Endothelial cell of umbilical vein (primary cell): ENCODE measurements at regions not wholly inside any gene's neighbourhood (a gene's known extent, or its start where the extent isn't known, plus 50 kb on each side); places are given as distances from the start of the nearest gene placed in this dataset.

Experiments
- BruUV-seq: library from RNA; stranded (reverse); fragments of 400-500 nt; replicated peaks from 2 replicates; lab custom pipeline; 2021; lab: Mats Ljungman, UMichigan
- CTCF ChIA-PET: fragments of 300-600, 350-600 bp; sonication (Branson Sonifier 250); formaldehyde crosslinking; loops from one replicate; lab custom pipeline; 2021; ENCODE audit warnings: antibody characterized with exemption, inconsistent platforms; lab: Charles Lee
- POLR2A ChIA-PET: fragments of 300-600, 350-600 bp; sonication (Branson Sonifier 250); formaldehyde crosslinking; loops from one replicate; lab custom pipeline; 2021; ENCODE audit warnings: antibody characterized with exemption, inconsistent platforms; lab: Charles Lee
- DNase-seq: peaks from one replicate; pipeline ENCODE4 v3.0.0-alpha.2; 2011; ENCODE audit warnings: low read depth, low spot score
- FAIRE-seq: peaks from 2 replicates; lab custom pipeline; 2011; peaks lifted over from hg19 to GRCh38; lab: Jason Lieb, UNC
- H2AFZ ChIP-seq: 2 replicates; pipeline ENCODE4 v1.6.0; 2012; ENCODE audit warnings: low read depth, low read length, control low read depth, inconsistent platforms
- H3K27ac ChIP-seq: 2 replicates; pipeline ENCODE4 v1.5.1; 2011; ENCODE audit warnings: low read depth, mild to moderate bottlenecking, control low read depth, low read length, moderate library complexity; ENCODE audit not compliant: insufficient read depth
- H3K27me3 ChIP-seq, 2 experiments: 2 replicates each; pipeline versions ENCODE4 v1.6.0 to v1.6.1; 2011; ENCODE audit warnings: low read length in 2 of 2, mixed read lengths in 1 of 2; ENCODE audit not compliant: control insufficient read depth in 2 of 2, insufficient read depth in 2 of 2
- H3K36me3 ChIP-seq, 2 experiments: 2 replicates in 1 of 2; 3 replicates in 1 of 2; pipeline ENCODE4 v1.5.1; 2011; ENCODE audit warnings: low read length in 2 of 2, mild to moderate bottlenecking in 1 of 2, moderate library complexity in 1 of 2; ENCODE audit not compliant: control insufficient read depth in 2 of 2, insufficient read depth in 2 of 2; ENCODE audit errors: extremely low read depth in 1 of 2
- H3K4me1 ChIP-seq: 3 replicates; pipeline ENCODE4 v1.5.1; 2011; ENCODE audit warnings: mild to moderate bottlenecking, low read length; ENCODE audit not compliant: control insufficient read depth, insufficient read depth; ENCODE audit errors: extremely low read depth
- H3K4me2 ChIP-seq: 2 replicates; pipeline ENCODE4 v1.6.1; 2011; ENCODE audit warnings: low read length, control low read depth, mixed read lengths; ENCODE audit not compliant: insufficient read depth
- H3K4me3 ChIP-seq, 3 experiments: fragments of 200-600 bp in 1 of 3; sonication (generic), shearing (Covaris generic) in 1 of 3; replicated peaks in 1 of 3; 2 replicates each; pipeline ENCODE4 v1.5.1; 2011 to 2016; ENCODE audit warnings: control low read depth in 3 of 3, low read length in 3 of 3, mild to moderate bottlenecking in 2 of 3, inconsistent platforms in 1 of 3, low read depth in 1 of 3, moderate library complexity in 1 of 3; ENCODE audit not compliant: insufficient read depth in 1 of 3
- H3K79me2 ChIP-seq: 2 replicates; pipeline ENCODE4 v1.6.0; 2012; ENCODE audit warnings: low read length, inconsistent platforms; ENCODE audit not compliant: control insufficient read depth, insufficient read depth
- H3K9ac ChIP-seq: replicated peaks from 2 replicates; pipeline ENCODE3; 2011; ENCODE audit warnings: low read length, control low read depth; ENCODE audit not compliant: insufficient read depth; ENCODE audit errors: extremely low read depth
- H3K9me1 ChIP-seq: replicated peaks from 3 replicates; pipeline ENCODE4 v1.6.0; 2011; ENCODE audit warnings: mild to moderate bottlenecking, low read length; ENCODE audit not compliant: control insufficient read depth, insufficient read depth; ENCODE audit errors: extremely low read depth
- H3K9me3 ChIP-seq: replicated peaks from 2 replicates; pipeline ENCODE4 v1.5.1; 2012; ENCODE audit warnings: low read length, inconsistent platforms; ENCODE audit not compliant: control insufficient read depth, insufficient read depth
- H4K20me1 ChIP-seq: replicated peaks from 2 replicates; pipeline ENCODE3; 2011; ENCODE audit warnings: mild to moderate bottlenecking, low read length; ENCODE audit not compliant: control insufficient read depth, insufficient read depth; ENCODE audit errors: extremely low read depth
- CTCF ChIP-seq, 2 donors: IDR thresholded peaks; 1 replicate in 1 of 2; 2 replicates in 1 of 2; pipeline ENCODE4 v1.5.1; 2011; ENCODE audit warnings: low read length in 2 of 2, mild to moderate bottlenecking in 2 of 2, moderate library complexity in 2 of 2, control low read depth in 1 of 2, inconsistent platforms in 1 of 2, low read depth in 1 of 2; ENCODE audit not compliant: insufficient read depth in 1 of 2; ENCODE audit errors: extremely low read depth in 1 of 2
- FOS ChIP-seq: IDR thresholded peaks from 2 replicates; pipeline ENCODE4 v1.6.1; 2011; ENCODE audit warnings: mild to moderate bottlenecking, low read length, moderate library complexity, borderline replicate concordance; ENCODE audit not compliant: insufficient read depth
- GATA2 ChIP-seq: IDR thresholded peaks from 2 replicates; pipeline ENCODE4 v1.7.0; 2011; ENCODE audit warnings: low read depth, mild to moderate bottlenecking, moderate library complexity, mixed read lengths, low read length; ENCODE audit not compliant: insufficient read length, insufficient read depth
- JUN ChIP-seq: IDR thresholded peaks from 2 replicates; pipeline ENCODE4 v1.6.1; 2011; ENCODE audit warnings: borderline replicate concordance, low read depth; ENCODE audit not compliant: insufficient read length, insufficient read depth
- MYC ChIP-seq: IDR thresholded peaks from one replicate; pipeline ENCODE4 v1.6.1; 2011; ENCODE audit warnings: mild to moderate bottlenecking, low read depth, low read length
- POLR2A ChIP-seq: IDR thresholded peaks from 2 replicates; pipeline ENCODE4 v1.6.1; 2012; ENCODE audit warnings: low read depth, mild to moderate bottlenecking, control low read depth, low read length
- POLR2AphosphoS5 ChIP-seq: IDR thresholded peaks from 2 replicates; pipeline ENCODE4 v1.6.1; 2012; ENCODE audit warnings: low read depth, mild to moderate bottlenecking, control low read depth, low read length, moderate library complexity; ENCODE audit not compliant: insufficient read depth
- dilution Hi-C: fragments of 300-500 bp; cut with MboI; formaldehyde crosslinking; loops from one replicate; pipeline ENCODE4 v1.15.0; 2019; ENCODE audit warnings: low sequenced_read_pairs; ENCODE audit not compliant: extremely low pct_ligation_motif_present
- intact Hi-C: fragments of 100-400 bp; cut with micrococcal nuclease; formaldehyde crosslinking; loops from one replicate; pipeline ENCODE4 v1.10.0; 2022
- TF ChIP-seq, protein P1 (sequence below): IDR thresholded peaks from 2 replicates; pipeline ENCODE4 v1.6.1; 2011; ENCODE audit not compliant: insufficient read depth, insufficient read length

- TF ChIP-seq POLR2AphosphoS5 (no peak), JUN (no peak), FOS (no peak), MYC (no peak), POLR2A (no peak), CTCF (IDR thresholded peaks at IDR 0.05; ENCODE audit: extremely low read depth in 1 of 2, insufficient read depth in 1 of 2, low read depth in 1 of 2, low read length in 2 of 2) (no peak), GATA2 (no peak)
- TF ChIP-seq, protein P1, sequence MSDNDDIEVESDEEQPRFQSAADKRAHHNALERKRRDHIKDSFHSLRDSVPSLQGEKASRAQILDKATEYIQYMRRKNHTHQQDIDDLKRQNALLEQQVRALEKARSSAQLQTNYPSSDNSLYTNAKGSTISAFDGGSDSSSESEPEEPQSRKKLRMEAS = no peak
- dilution Hi-C loops (no loop called here), intact Hi-C loops (no loop called here)
- H3K9ac ChIP-seq = no peak overlapping the region
- peaks cover 11% of the 10 kb centered on the region for H3K9me3 ChIP-seq
- no peaks in the 10 kb centered on the region for H3K79me2 ChIP-seq
- H3K4me2 ChIP-seq = no peak overlapping the region
- CTCF ChIA-PET = no interaction called here
- no peaks in the 10 kb centered on the region for H3K27me3 ChIP-seq
- FAIRE-seq = no peak
- H3K36me3 ChIP-seq = no peaks in the 10 kb centered on the region
- H2AFZ ChIP-seq = no peak overlapping the region
- POLR2A ChIA-PET = no interaction called here
- no peaks in the 10 kb centered on the region for H4K20me1 ChIP-seq
- H3K4me1 ChIP-seq = no peaks in the 10 kb centered on the region
- BruUV-seq = no TSS peak
- H3K27ac ChIP-seq = no peak overlapping the region
- DNase-seq = no peak
- no peaks in the 10 kb centered on the region for H3K9me1 ChIP-seq
- H3K4me3 ChIP-seq = no peak overlapping the region
Observed at GRCh38 chr19:29297381-29297780, 84.4 kb upstream of the UQCRFS1 start.
